Upper lobe of left lung (tissue), 6 donors: ENCODE measurements at regions not wholly inside any gene's neighbourhood (a gene's known extent, or its start where the extent isn't known, plus 50 kb on each side); places are given as distances from the start of the nearest gene placed in this dataset.
A peak's percentile ranks its signal among the peaks of the same experiment; 100 is the strongest.

ENCODE experiments used
- ATAC-seq, 2 donors: fragments of 200-7000 bp; cut with Tn5 transposase; one replicate each; pipeline ENCODE4 v1.9.1; 2022; ENCODE audit warnings: mild to moderate bottlenecking in 2 of 2, moderate library complexity in 2 of 2; ENCODE audit not compliant: low FRiP score in 2 of 2
- DNase-seq, 2 donors: peaks; one replicate each; pipeline ENCODE4 v3.0.0-alpha.2; 2019 to 2020
- H3K27ac ChIP-seq, 4 donors: fragments of 200-600 bp; sonication (generic); one replicate each; pipeline ENCODE4 v1.5.1; 2016 to 2019
- H3K27me3 ChIP-seq, 4 donors: fragments of 200-600 bp; sonication (generic); one replicate each; pipeline ENCODE4 v1.5.1; 2017 to 2019
- H3K36me3 ChIP-seq, 4 donors: fragments of 200-600 bp; sonication (generic); one replicate each; pipeline ENCODE4 v1.5.1; 2016 to 2019
- H3K4me1 ChIP-seq, 4 donors: fragments of 200-600 bp; sonication (generic); one replicate each; pipeline ENCODE4 v1.5.1; 2018 to 2019
- H3K4me3 ChIP-seq, 4 donors: fragments of 200-600 bp; sonication (generic); one replicate each; pipeline ENCODE4 v1.5.1; 2017 to 2019; ENCODE audit warnings: mild to moderate bottlenecking in 2 of 4, moderate library complexity in 1 of 4
- H3K9me3 ChIP-seq, 4 donors: fragments of 200-600 bp; sonication (generic); one replicate each; pipeline ENCODE4 v1.5.1; 2018 to 2019
- EP300 ChIP-seq, 4 donors: sonication (generic); formaldehyde crosslinking; IDR thresholded peaks; one replicate each; pipeline ENCODE4 v1.5.1; 2017; ENCODE audit warnings: antibody characterized with exemption in 4 of 4, control low read depth in 2 of 4
- POLR2A ChIP-seq, 4 donors: fragments of 450-650 bp; IDR thresholded peaks; one replicate each; pipeline ENCODE4 v1.5.1; 2016 to 2017; ENCODE audit warnings: antibody characterized with exemption in 4 of 4, mild to moderate bottlenecking in 2 of 4
- POLR2AphosphoS5 ChIP-seq, 2 donors: sonication (generic); formaldehyde crosslinking; IDR thresholded peaks; one replicate each; pipeline ENCODE4 v1.5.1; 2017; ENCODE audit warnings: antibody characterized with exemption in 2 of 2
- WGBS, 2 donors: methylation state at CpG; one replicate each; pipeline ENCODE4 v1.1.5; 2017 to 2018; 5-methylcytosine and 5-hydroxymethylcytosine counted together
- TF ChIP-seq, protein P1 (sequence below), 6 experiments: fragments of 450-650 bp in 4 of 6; fragments of 200-600 bp in 2 of 6; sonication (generic) in 2 of 6; IDR thresholded peaks; one replicate each; pipeline ENCODE4 v1.5.1; 2016 to 2019; ENCODE audit warnings: antibody characterized with exemption in 6 of 6
- donor health status: DM: no; HTN: no; CAD: no; lungs with moderate emphysema.
- donor health status: DM: no; HTN: yes; CAD: no; lungs with severe emphysema.

DNA sequence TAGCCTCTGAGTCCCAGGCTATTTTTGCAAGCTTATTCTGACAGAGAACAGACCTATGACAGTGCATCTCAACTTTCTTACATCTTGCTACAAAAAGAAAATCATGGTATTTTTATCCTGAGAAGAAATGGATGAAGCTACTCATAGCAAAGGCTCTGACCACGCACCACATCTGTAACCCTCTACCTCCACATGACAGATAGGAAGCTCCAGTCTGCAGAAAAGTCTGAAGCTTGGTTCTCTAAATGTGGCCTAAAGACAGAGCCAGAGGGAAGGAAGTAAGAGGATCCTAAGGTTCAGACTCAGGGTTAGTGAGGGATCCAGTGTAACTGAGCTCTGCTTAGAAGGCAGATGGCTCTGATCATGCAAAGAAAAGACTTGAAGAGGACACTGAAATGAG lies 58.4 kb upstream of the ABCB5 start:
- WGBS, 2 donors = 58 to 85% methylated on average over 1 of the region's 1 CpG
- Histone ChIP-seq H3K27ac (no peak overlapping the region), H3K9me3 (no peaks in the 10 kb centered on the region), H3K4me1 (no peaks in the 10 kb centered on the region), H3K27me3 (no peaks in the 10 kb centered on the region), H3K4me3 (no peak overlapping the region), H3K36me3 (no peaks in the 10 kb centered on the region)
- TF ChIP-seq EP300 (IDR thresholded peaks at IDR 0.05) (no peak), POLR2AphosphoS5 (IDR thresholded peaks at IDR 0.05) (no peak), POLR2A (IDR thresholded peaks at IDR 0.05) (no peak)
- TF ChIP-seq, protein P1, sequence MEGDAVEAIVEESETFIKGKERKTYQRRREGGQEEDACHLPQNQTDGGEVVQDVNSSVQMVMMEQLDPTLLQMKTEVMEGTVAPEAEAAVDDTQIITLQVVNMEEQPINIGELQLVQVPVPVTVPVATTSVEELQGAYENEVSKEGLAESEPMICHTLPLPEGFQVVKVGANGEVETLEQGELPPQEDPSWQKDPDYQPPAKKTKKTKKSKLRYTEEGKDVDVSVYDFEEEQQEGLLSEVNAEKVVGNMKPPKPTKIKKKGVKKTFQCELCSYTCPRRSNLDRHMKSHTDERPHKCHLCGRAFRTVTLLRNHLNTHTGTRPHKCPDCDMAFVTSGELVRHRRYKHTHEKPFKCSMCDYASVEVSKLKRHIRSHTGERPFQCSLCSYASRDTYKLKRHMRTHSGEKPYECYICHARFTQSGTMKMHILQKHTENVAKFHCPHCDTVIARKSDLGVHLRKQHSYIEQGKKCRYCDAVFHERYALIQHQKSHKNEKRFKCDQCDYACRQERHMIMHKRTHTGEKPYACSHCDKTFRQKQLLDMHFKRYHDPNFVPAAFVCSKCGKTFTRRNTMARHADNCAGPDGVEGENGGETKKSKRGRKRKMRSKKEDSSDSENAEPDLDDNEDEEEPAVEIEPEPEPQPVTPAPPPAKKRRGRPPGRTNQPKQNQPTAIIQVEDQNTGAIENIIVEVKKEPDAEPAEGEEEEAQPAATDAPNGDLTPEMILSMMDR (IDR thresholded peaks at IDR 0.05) = no peak
- ATAC-seq (no peak), DNase-seq (no peak)

DNA sequence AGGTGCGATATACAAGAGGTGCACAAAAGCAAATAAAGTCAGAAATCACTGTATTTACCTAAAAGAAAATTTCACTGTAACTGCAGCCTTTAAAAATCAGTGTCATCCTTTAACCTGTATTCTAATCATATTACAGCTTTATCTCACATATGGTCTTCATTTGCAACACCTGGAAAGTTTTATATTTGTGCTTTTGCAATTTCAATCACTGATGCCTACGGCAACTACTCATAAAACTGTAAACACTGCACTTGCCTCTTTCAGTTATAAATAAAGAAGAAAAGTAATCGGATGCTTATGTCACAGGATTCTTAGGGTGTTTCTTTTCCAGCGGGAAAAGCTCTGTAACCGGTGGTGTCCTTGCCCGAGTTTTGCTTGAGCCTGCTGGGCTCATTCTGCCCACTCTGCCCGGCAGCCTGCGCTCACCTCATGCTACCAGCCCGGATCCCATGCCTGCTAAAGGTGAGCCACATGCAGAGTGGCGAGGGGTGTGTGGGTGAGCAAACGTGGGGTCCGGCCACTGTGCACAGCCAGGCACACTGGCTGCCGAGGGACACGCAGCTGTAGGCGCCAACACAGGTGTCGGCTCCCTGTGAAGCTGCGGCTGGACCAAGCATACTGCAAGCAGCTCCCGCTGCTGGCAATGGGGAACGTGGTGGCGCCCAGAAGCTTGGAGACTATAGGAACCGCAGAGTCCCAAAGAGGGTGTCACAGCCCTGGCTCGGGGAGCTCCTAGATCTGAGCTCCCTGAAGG lies 56.3 kb upstream of the ABCB5 start:
- Histone ChIP-seq H3K27me3 (no peaks in the 10 kb centered on the region), H3K27ac (no peak overlapping the region), H3K36me3 (no peaks in the 10 kb centered on the region), H3K4me3 (no peak overlapping the region), H3K9me3 (no peaks in the 10 kb centered on the region), H3K4me1 (no peaks in the 10 kb centered on the region)
- ATAC-seq = peak in 1 of 2 donors; percentile 55
- peak in 1 of 2 donors; percentile 64 for DNase-seq
- no peak for TF ChIP-seq EP300 (IDR thresholded peaks at IDR 0.05)
- TF ChIP-seq, protein P1 (IDR thresholded peaks at IDR 0.05) = no peak
- no peak for TF ChIP-seq POLR2AphosphoS5 (IDR thresholded peaks at IDR 0.05)
- TF ChIP-seq POLR2A (IDR thresholded peaks at IDR 0.05) = no peak
- WGBS, 2 donors = 85 to 91% methylated on average over 15 to 21 of the region's 22 CpGs

DNA sequence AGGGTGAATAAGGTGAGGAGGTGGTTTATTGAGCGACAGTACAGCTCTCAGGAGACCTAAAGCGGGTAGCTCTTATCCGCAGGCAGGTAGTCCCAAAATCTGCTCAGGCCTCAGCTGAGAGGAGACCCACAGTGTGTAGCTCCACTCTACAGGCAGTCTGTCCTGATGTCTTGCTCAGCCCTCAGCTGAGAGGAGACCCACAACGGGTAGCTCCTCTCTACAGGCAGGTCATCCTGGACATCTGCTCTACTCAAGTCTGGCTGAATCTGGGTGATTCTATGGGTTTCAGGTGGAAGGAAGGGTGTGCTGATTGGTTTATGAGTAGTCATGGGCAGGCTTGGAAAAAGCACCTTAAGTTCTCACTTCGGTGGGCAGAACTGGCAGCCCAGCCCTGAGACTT lies 55.6 kb upstream of the ABCB5 start:
- WGBS, 2 donors = 97 to 100% methylated on average over 3 to 5 of the region's 5 CpGs
- no peaks in the 10 kb centered on the region for H3K27me3 ChIP-seq

DNA sequence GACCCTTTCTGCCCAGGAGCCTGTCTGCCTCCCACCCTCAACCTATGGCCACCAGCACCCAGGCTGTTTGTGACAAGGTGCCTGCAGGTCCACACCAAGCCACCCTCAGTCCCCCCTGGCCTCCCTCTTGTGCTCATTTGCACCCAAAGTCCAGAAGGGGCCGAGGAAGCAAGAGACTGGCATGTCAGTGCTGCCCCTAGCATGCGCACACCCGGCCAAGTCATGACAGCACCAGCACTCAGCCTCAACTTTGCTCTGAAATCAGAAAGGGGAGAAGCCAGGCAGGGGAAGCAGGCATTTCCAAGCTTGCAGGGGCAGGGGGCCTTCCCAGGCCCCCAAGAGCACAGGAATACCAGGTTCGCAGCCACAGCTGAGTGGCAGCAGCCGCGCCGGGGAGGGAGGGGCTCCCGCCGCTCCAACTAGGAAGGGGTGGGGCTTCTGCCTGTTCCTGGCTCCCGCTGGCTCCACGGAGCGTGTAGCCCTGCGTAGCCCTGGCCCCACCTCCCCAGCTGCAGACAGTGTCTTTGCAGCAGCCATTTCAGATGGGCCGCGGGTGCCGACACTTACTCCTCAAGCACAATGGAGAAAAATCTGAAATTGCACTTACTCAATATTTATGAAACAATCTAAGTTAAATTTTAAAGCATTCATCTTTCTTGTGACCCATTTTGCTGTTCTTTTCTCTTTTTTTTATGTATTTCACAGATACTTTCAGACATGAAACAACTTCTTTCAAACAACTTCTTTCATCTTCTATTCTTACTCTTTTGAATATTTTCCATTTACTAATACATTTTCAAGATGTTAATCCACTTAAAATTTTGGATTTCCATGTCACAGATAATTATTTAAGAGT lies 54.9 kb upstream of the ABCB5 start:
- Histone ChIP-seq H3K27me3 (no peaks in the 10 kb centered on the region), H3K4me3 (no peak overlapping the region), H3K27ac (no peak overlapping the region), H3K9me3 (no peaks in the 10 kb centered on the region), H3K36me3 (no peaks in the 10 kb centered on the region), H3K4me1 (no peaks in the 10 kb centered on the region)
- TF ChIP-seq, protein P1 (IDR thresholded peaks at IDR 0.05) = no peak
- TF ChIP-seq EP300 (IDR thresholded peaks at IDR 0.05) = no peak
- no peak for TF ChIP-seq POLR2A (IDR thresholded peaks at IDR 0.05)
- no peak for TF ChIP-seq POLR2AphosphoS5 (IDR thresholded peaks at IDR 0.05)
- WGBS, 2 donors = 84 to 87% methylated on average over 11 of the region's 16 CpGs
- peak in 1 of 2 donors; percentile 61 for DNase-seq
- ATAC-seq = peak; percentile 29 to 49

More for the DNA sequence above, 55.6 kb upstream of the ABCB5 start:
- H3K27ac ChIP-seq = no peak overlapping the region
- DNase-seq = no peak
- peak in 1 of 2 donors; percentile 51 for ATAC-seq
- no peaks in the 10 kb centered on the region for H3K9me3 ChIP-seq
- no peaks in the 10 kb centered on the region for H3K4me1 ChIP-seq
- TF ChIP-seq, protein P1 (IDR thresholded peaks at IDR 0.05) = no peak
- no peak for TF ChIP-seq POLR2A (IDR thresholded peaks at IDR 0.05)
- no peak for TF ChIP-seq POLR2AphosphoS5 (IDR thresholded peaks at IDR 0.05)
- TF ChIP-seq EP300 (IDR thresholded peaks at IDR 0.05) = no peak
- no peak overlapping the region for H3K4me3 ChIP-seq
- H3K36me3 ChIP-seq = no peaks in the 10 kb centered on the region
